ENCODE measurements at regions not wholly inside any gene's neighbourhood (a gene's known extent, or its start where the extent isn't known, plus 50 kb on each side); places are given as distances from the start of the nearest gene placed in this dataset.

- TF ChIP-seq CTCF (IDR thresholded peaks at IDR 0.05) (no peak), POLR2A (IDR thresholded peaks at IDR 0.05) (no peak), EP300 (IDR thresholded peaks at IDR 0.05) (no peak)
Observed at GRCh38 chr10:78361031-78361430, 327.4 kb downstream of the RPS24 start.
